Right ventricle myocardium inferior (tissue), 1 donor: ENCODE measurements at regions not wholly inside any gene's neighbourhood (a gene's known extent, or its start where the extent isn't known, plus 50 kb on each side); places are given as distances from the start of the nearest gene placed in this dataset.
"Not testable (repeated sequence)": the region's sequence is repeated elsewhere in the genome, so short reads cannot be mapped to it uniquely, and the experiment has no call there.

Experiments
- ATAC-seq: fragments of 200-7000 bp; cut with Tn5 transposase; one replicate; pipeline ENCODE4 v1.9.1; 2020; ENCODE audit warnings: mild to moderate bottlenecking, moderate library complexity
- DNase-seq: peaks from one replicate; pipeline ENCODE4 v3.0.0; 2021; ENCODE audit errors: missing footprints
- intact Hi-C: fragments of 100-400 bp; cut with DNase I; formaldehyde crosslinking; loops from one replicate; pipeline ENCODE4 v1.11.0; 2022
- donor health status: DM: no; HTN: yes; CAD: no; lungs with severe emphysema.

GRCh38 chr1:195238313-195238712, 1369.9 kb downstream of the KCNT2 start:
- DNase-seq (no peak), ATAC-seq (no peak)
- intact Hi-C loops = no loop called here

GRCh38 chr1:195236991-195237889, 1371.0 kb downstream of the KCNT2 start:
- intact Hi-C loops = no loop called here
- DNase-seq (no peak), ATAC-seq (no peak)

- no peak for DNase-seq
- intact Hi-C loops = no loop called here
- no peak for ATAC-seq
Measured at GRCh38 chr1:195218428-195219212, 1389.6 kb downstream of the KCNT2 start.

- no peak for DNase-seq
- intact Hi-C loops = no loop called here
- ATAC-seq = no peak
Measured at GRCh38 chr1:195202241-195202640, 1406.0 kb downstream of the KCNT2 start.

- no peak for DNase-seq
- no peak for ATAC-seq
- intact Hi-C loops = no loop called here
Measured at GRCh38 chr1:195200772-195201171, 1407.5 kb downstream of the KCNT2 start.

- no peak for DNase-seq
- no peak for ATAC-seq
- intact Hi-C loops = no loop called here
Measured at GRCh38 chr1:195197116-195197515, 1411.1 kb downstream of the KCNT2 start.

GRCh38 chr1:195195423-195196057, 1412.7 kb downstream of the KCNT2 start:
- ATAC-seq (no peak), DNase-seq (no peak)
- intact Hi-C loops = no loop called here

- ATAC-seq (no peak), DNase-seq (no peak)
- intact Hi-C loops = no loop called here
Measured at GRCh38 chr1:195193134-195193533, 1415.1 kb downstream of the KCNT2 start.

GRCh38 chr1:195188821-195189220, 1419.4 kb downstream of the KCNT2 start:
- ATAC-seq (no peak), DNase-seq (no peak)
- intact Hi-C loops = no loop called here

GRCh38 chr1:195186544-195186943, 1421.7 kb downstream of the KCNT2 start:
- DNase-seq (no peak), ATAC-seq (no peak)
- intact Hi-C loops = no loop called here

GRCh38 chr1:195185736-195186135, 1422.5 kb downstream of the KCNT2 start:
- ATAC-seq (no peak), DNase-seq (no peak)
- intact Hi-C loops = no loop called here

- ATAC-seq (no peak), DNase-seq (no peak)
- intact Hi-C loops = no loop called here
Measured at GRCh38 chr1:195185321-195185720, 1422.9 kb downstream of the KCNT2 start.

GRCh38 chr1:195173753-195174152, 1434.5 kb downstream of the KCNT2 start:
- ATAC-seq = no peak
- no peak for DNase-seq
- intact Hi-C loops = no loop called here

GRCh38 chr1:195159795-195160194, 1448.4 kb downstream of the KCNT2 start:
- intact Hi-C loops, ATAC-seq, DNase-seq: not testable (repeated sequence)

GRCh38 chr1:195158091-195158490, 1450.1 kb downstream of the KCNT2 start:
- no peak for ATAC-seq

GRCh38 chr1:195153107-195153506, 1455.1 kb downstream of the KCNT2 start:
- intact Hi-C loops = no loop called here
- DNase-seq = no peak
- no peak for ATAC-seq

More at GRCh38 chr1:195158091-195158490, 1450.1 kb downstream of the KCNT2 start:
- intact Hi-C loops = no loop called here
- no peak for DNase-seq

GRCh38 chr1:195150768-195151167, 1457.5 kb downstream of the KCNT2 start:
- DNase-seq (no peak), ATAC-seq (no peak)
- intact Hi-C loops = no loop called here

GRCh38 chr1:195141294-195141693, 1466.9 kb downstream of the KCNT2 start:
- no peak for ATAC-seq
- intact Hi-C loops = no loop called here
- DNase-seq = no peak

GRCh38 chr1:195130598-195130997, 1477.6 kb downstream of the KCNT2 start:
- intact Hi-C loops = no loop called here
- no peak for ATAC-seq
- no peak for DNase-seq

- ATAC-seq (no peak), DNase-seq (no peak)
- intact Hi-C loops = no loop called here
Measured at GRCh38 chr1:195122497-195122896, 1485.7 kb downstream of the KCNT2 start.
